Smooth muscle cell (in vitro differentiated cells): ENCODE measurements at regions not wholly inside any gene's neighbourhood (a gene's known extent, or its start where the extent isn't known, plus 50 kb on each side); places are given as distances from the start of the nearest gene placed in this dataset.

ENCODE experiments used
- DNase-seq: peaks from one replicate; lab custom pipeline; 2025; ENCODE audit not compliant: unreplicated experiment; lab: John Stamatoyannopoulos, UW
- H2AFZ ChIP-seq: fragments of 200-600 bp; sonication (generic); 2 replicates; pipeline ENCODE4 v1.6.0; 2016; ENCODE audit warnings: antibody characterized with exemption, low read depth, mild to moderate bottlenecking
- H3F3A ChIP-seq: fragments of 200-600 bp; sonication (generic); 2 replicates; pipeline ENCODE4 v1.6.0; 2017; ENCODE audit warnings: antibody characterized with exemption, low read depth
- H3K27ac ChIP-seq: fragments of 200-600 bp; sonication (generic); 2 replicates; pipeline ENCODE4 v1.5.1; 2016; ENCODE audit warnings: low read depth, mild to moderate bottlenecking
- H3K27me3 ChIP-seq: fragments of 200-600 bp; sonication (generic); 2 replicates; pipeline ENCODE4 v1.6.1; 2016; ENCODE audit warnings: low read depth, mild to moderate bottlenecking
- H3K36me3 ChIP-seq: fragments of 200-600 bp; sonication (generic); 2 replicates; pipeline ENCODE4 v1.5.1; 2016; ENCODE audit warnings: low read depth
- H3K4me1 ChIP-seq: fragments of 200-600 bp; sonication (generic); 2 replicates; pipeline ENCODE4 v1.5.1; 2016; ENCODE audit warnings: low read depth
- H3K4me2 ChIP-seq: fragments of 200-600 bp; sonication (generic); 2 replicates; pipeline ENCODE4 v1.6.0; 2016; ENCODE audit warnings: mild to moderate bottlenecking
- H3K4me3 ChIP-seq: fragments of 200-600 bp; sonication (generic); 2 replicates; pipeline ENCODE4 v1.5.1; 2016; ENCODE audit warnings: mild to moderate bottlenecking
- H3K79me2 ChIP-seq: fragments of 200-600 bp; sonication (generic); 2 replicates; pipeline ENCODE4 v1.6.0; 2016; ENCODE audit warnings: low read depth, mild to moderate bottlenecking
- H3K9ac ChIP-seq: fragments of 200-600 bp; sonication (generic); 2 replicates; pipeline ENCODE4 v1.6.0; 2016; ENCODE audit warnings: low read depth
- H3K9me3 ChIP-seq: fragments of 200-600 bp; sonication (generic); replicated peaks from 2 replicates; pipeline ENCODE4 v1.5.1; 2016; ENCODE audit warnings: low read depth
- H4K20me1 ChIP-seq: fragments of 200-600 bp; sonication (generic); 2 replicates; pipeline ENCODE4 v1.6.0; 2016; ENCODE audit warnings: low read depth
- WGBS: methylation state at CpG from one replicate; pipeline ENCODE4 v1.1.7; 2016; ENCODE audit warnings: low lambda C conversion rate; 5-methylcytosine and 5-hydroxymethylcytosine counted together
- TF ChIP-seq, protein P1 (sequence below): fragments of 200-600 bp; sonication (generic); IDR thresholded peaks from 2 replicates; pipeline ENCODE4 v1.5.1; 2017; ENCODE audit warnings: borderline replicate concordance, mild to moderate bottlenecking, antibody characterized with exemption; ENCODE audit not compliant: insufficient read depth, poor library complexity, severe bottlenecking

DNA sequence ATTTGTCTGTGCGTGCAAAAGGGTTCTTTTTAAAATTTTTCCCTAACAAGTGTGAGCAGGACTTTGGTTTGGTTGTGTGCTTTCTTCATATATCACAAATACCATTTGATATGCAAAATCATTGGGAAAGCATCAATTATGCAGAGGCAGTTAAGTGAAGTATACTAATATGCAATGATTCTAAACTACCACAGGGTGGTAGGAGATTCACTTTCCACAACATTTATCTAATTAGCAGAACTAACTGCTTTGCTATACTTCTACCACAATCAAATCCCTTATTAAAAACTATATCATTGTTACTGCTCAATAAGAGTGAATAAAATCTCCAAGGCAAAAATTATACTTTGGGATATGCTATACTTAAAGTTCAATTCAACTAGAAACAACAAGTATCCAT lies 2738.9 kb upstream of the PCDH20 start:
- H2AFZ ChIP-seq = no peak overlapping the region
- H3K79me2 ChIP-seq = no peaks in the 10 kb centered on the region
- no peak overlapping the region for H3K4me2 ChIP-seq
- DNase-seq = no peak
- no peaks in the 10 kb centered on the region for H3K9me3 ChIP-seq
- H3K4me1 ChIP-seq = no peaks in the 10 kb centered on the region
- H3F3A ChIP-seq = no peaks in the 10 kb centered on the region
- TF ChIP-seq, protein P1, sequence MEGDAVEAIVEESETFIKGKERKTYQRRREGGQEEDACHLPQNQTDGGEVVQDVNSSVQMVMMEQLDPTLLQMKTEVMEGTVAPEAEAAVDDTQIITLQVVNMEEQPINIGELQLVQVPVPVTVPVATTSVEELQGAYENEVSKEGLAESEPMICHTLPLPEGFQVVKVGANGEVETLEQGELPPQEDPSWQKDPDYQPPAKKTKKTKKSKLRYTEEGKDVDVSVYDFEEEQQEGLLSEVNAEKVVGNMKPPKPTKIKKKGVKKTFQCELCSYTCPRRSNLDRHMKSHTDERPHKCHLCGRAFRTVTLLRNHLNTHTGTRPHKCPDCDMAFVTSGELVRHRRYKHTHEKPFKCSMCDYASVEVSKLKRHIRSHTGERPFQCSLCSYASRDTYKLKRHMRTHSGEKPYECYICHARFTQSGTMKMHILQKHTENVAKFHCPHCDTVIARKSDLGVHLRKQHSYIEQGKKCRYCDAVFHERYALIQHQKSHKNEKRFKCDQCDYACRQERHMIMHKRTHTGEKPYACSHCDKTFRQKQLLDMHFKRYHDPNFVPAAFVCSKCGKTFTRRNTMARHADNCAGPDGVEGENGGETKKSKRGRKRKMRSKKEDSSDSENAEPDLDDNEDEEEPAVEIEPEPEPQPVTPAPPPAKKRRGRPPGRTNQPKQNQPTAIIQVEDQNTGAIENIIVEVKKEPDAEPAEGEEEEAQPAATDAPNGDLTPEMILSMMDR = no peak
- H3K4me3 ChIP-seq = no peak overlapping the region
- H3K9ac ChIP-seq = no peak overlapping the region
- no peak overlapping the region for H3K27ac ChIP-seq
- H3K36me3 ChIP-seq = no peaks in the 10 kb centered on the region
- H3K27me3 ChIP-seq = no peaks in the 10 kb centered on the region
- 95% methylated on average over 1 of the region's 1 CpG for WGBS
- no peaks in the 10 kb centered on the region for H4K20me1 ChIP-seq

DNA sequence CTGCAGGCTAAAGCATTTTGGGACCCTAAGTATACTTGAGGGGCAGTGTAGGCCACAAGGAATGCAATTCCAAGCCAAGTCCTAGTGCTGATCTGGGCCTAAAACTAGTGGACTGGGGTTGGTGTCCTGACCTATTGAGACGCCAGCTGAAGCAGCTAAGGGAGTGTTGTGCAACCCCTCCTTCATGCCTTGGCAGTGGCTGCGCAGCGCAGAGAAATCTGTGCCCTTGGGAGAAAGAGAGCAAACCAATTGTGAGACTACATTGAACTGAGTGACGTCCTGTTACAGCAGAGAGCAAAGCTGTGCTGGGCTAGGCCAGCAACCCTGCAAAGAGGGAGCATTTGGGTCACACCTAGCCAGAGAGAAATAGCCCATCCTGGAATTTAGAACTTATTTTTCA lies 2715.0 kb upstream of the PCDH20 start:
- TF ChIP-seq, protein P1 = no peak
- no peak for DNase-seq
- H4K20me1 ChIP-seq = no peaks in the 10 kb centered on the region
- WGBS = 89% methylated on average over 4 of the region's 4 CpGs
- no peak overlapping the region for H3K27ac ChIP-seq
- H3K4me2 ChIP-seq = no peak overlapping the region
- H3F3A ChIP-seq = no peaks in the 10 kb centered on the region
- no peaks in the 10 kb centered on the region for H3K79me2 ChIP-seq
- H3K4me3 ChIP-seq = no peak overlapping the region
- no peaks in the 10 kb centered on the region for H3K27me3 ChIP-seq
- no peaks in the 10 kb centered on the region for H3K36me3 ChIP-seq
- no peaks in the 10 kb centered on the region for H3K4me1 ChIP-seq
- H2AFZ ChIP-seq = no peak overlapping the region
- no peak overlapping the region for H3K9ac ChIP-seq
- no peaks in the 10 kb centered on the region for H3K9me3 ChIP-seq

DNA sequence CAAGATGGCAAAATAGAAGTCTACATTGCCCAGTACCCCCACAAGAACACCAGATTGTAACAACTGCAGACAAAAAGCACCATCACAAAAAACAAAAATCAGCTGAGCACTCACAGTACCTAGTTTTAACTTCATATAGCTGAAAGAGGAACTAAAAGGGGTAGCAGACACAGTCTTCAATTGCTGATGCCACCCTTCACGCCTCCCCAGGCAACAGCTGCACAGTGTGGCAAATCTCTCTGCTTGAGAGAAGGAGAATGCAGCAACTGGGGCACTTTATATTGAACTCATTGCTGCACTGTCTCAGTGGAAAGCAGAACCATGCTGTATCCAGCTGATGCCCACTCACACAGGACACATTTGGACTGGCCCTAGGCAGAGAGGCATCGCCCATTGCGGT lies 2714.5 kb upstream of the PCDH20 start:
- DNase-seq = no peak
- no peak overlapping the region for H2AFZ ChIP-seq
- WGBS = 60% methylated on average over 3 of the region's 3 CpGs

DNA sequence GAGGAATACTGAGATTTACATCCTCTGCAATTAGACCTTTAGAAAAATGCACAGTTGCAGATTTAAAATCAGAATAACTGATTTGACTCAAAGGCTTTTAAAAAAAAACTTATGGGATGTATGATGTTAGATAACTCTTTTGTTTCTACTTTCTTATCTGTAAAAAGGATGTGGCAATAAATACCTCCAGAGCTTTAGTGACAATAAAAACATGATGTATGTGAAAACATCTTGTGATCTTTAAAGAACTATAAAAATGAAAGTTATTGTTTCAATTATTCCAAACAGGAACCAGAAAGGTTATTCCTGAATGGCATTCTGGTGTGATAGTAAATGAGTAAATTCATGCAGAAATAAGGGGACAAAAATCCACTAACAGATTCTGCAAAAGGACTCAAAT lies 2712.2 kb upstream of the PCDH20 start:
- Histone ChIP-seq H3K27me3 (no peaks in the 10 kb centered on the region), H3F3A (no peaks in the 10 kb centered on the region), H3K79me2 (no peaks in the 10 kb centered on the region), H4K20me1 (no peaks in the 10 kb centered on the region), H3K36me3 (no peaks in the 10 kb centered on the region), H2AFZ (no peak overlapping the region), H3K9me3 (no peaks in the 10 kb centered on the region), H3K9ac (no peak overlapping the region), H3K4me2 (no peak overlapping the region), H3K27ac (no peak overlapping the region), H3K4me3 (no peak overlapping the region), H3K4me1 (no peaks in the 10 kb centered on the region)
- DNase-seq = no peak
- TF ChIP-seq, protein P1 = no peak

More for the DNA sequence above, 2714.5 kb upstream of the PCDH20 start:
- Histone ChIP-seq H3K27ac (no peak overlapping the region), H3K27me3 (no peaks in the 10 kb centered on the region), H3F3A (no peaks in the 10 kb centered on the region), H3K4me1 (no peaks in the 10 kb centered on the region), H4K20me1 (no peaks in the 10 kb centered on the region), H3K79me2 (no peaks in the 10 kb centered on the region), H3K4me2 (no peak overlapping the region), H3K9me3 (no peaks in the 10 kb centered on the region), H3K9ac (no peak overlapping the region), H3K36me3 (no peaks in the 10 kb centered on the region), H3K4me3 (no peak overlapping the region)
- TF ChIP-seq, protein P1 = no peak
